K562 (cell line): ENCODE measurements at regions not wholly inside any gene's neighbourhood (a gene's known extent, or its start where the extent isn't known, plus 50 kb on each side); places are given as distances from the start of the nearest gene placed in this dataset.

Experiments
- AFF1 ChIP-seq, 2 experiments: fragments of 450-650 bp; IDR thresholded peaks; 2 replicates each; pipeline ENCODE4 v1.6.1; 2018; ENCODE audit warnings: mild to moderate bottlenecking in 2 of 2, low read depth in 1 of 2; ENCODE audit not compliant: partially characterized antibody in 2 of 2
- L3MBTL2 ChIP-seq: fragments of 450-650 bp; IDR thresholded peaks from 2 replicates; pipeline ENCODE4 v1.6.1; 2016; ENCODE audit warnings: mild to moderate bottlenecking, moderate library complexity
- PKNOX1 ChIP-seq: fragments of 450-650 bp; IDR thresholded peaks from 2 replicates; pipeline ENCODE4 v1.6.1; 2016
- SUPT5H ChIP-seq: fragments of 450-650 bp; IDR thresholded peaks from 2 replicates; pipeline ENCODE4 v1.6.1; 2016
- TF ChIP-seq, protein P1 (sequence below): sonication (generic); IDR thresholded peaks from 2 replicates; pipeline ENCODE4 v1.6.1; 2016

DNA sequence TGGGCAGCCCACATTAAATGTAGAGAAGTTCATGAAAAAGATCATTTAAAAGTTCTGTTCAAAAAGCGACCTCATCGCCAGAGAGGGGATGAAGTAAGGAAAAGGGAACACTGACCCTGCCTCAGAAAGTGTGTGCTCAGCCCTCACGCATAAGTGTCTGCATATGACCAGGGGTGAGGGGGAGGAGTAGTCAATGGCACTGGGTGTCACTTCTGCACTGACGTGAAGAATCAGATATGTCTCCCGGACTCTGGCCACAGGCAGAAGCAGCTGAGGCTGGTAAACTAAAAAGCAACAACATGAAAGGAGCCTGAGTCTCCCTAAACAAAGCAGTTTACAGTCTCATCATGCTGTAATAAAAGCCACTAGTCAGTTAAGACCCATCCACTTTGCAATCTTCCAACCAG lies 168.5 kb downstream of the AVL9 start (continued):
- TF ChIP-seq L3MBTL2 (peak; percentile 65; the same call in 1 of the 2 replicates), PKNOX1 (peak; percentile 75), AFF1 (IDR thresholded peaks at IDR 0.05; ENCODE audit: low read depth in 1 of 2, partially characterized antibody in 2 of 2) (peak in 1 of 2 experiments; percentile 18), SUPT5H (peak; percentile 40; the same call in 1 of the 2 replicates)
- TF ChIP-seq, protein P1, sequence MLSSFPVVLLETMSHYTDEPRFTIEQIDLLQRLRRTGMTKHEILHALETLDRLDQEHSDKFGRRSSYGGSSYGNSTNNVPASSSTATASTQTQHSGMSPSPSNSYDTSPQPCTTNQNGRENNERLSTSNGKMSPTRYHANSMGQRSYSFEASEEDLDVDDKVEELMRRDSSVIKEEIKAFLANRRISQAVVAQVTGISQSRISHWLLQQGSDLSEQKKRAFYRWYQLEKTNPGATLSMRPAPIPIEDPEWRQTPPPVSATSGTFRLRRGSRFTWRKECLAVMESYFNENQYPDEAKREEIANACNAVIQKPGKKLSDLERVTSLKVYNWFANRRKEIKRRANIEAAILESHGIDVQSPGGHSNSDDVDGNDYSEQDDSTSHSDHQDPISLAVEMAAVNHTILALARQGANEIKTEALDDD = peak; percentile 53; the same call in 1 of the 2 replicates
